ENCODE measurements at regions not wholly inside any gene's neighbourhood (a gene's known extent, or its start where the extent isn't known, plus 50 kb on each side); places are given as distances from the start of the nearest gene placed in this dataset.

DNA sequence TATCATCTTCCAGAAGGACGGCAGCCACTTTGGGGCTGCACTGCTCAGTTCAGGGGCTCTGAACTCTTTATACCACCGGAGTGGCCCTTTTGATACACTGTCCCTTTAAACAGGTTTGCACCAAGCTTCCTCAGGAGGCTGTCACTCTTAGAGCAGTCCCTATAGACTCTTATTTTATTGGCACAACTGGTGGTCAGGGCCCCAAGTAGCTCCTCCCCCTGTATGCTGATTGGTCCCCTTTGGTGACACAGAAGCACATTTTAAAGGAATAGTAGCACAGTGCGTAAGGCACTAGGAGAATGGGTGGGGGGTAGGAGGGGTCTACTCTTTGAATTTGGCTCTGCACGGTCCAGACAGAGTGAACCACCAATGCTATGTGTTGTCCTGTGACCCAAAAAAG lies 122.6 kb upstream of the MLN start:
- TF ChIP-seq SP1 (IDR thresholded peaks at IDR 0.05; ENCODE audit: low read depth, low read length) (no peak), EZH2 (IDR thresholded peaks at IDR 0.05; ENCODE audit: borderline replicate concordance, control insufficient read depth, low read depth, low read length) (no peak), KDM1A (IDR thresholded peaks at IDR 0.05; ENCODE audit: borderline replicate concordance) (no peak), CTCF (IDR thresholded peaks at IDR 0.05 in 2 of 3, conservative IDR thresholded peaks at IDR 0.05 in 1 of 3; ENCODE audit: control insufficient read depth in 2 of 3, extremely low read depth in 1 of 3, insufficient read depth in 1 of 3, low read depth in 3 of 3, low read length in 3 of 3) (no peak), DPF2 (IDR thresholded peaks at IDR 0.05) (no peak), CREB1 (IDR thresholded peaks at IDR 0.05; ENCODE audit: low read depth) (no peak)
